HepG2 (cell line): ENCODE measurements at regions not wholly inside any gene's neighbourhood (a gene's known extent, or its start where the extent isn't known, plus 50 kb on each side); places are given as distances from the start of the nearest gene placed in this dataset.

ENCODE experiments used
- AFF4 ChIP-seq: sonication (generic); formaldehyde crosslinking; IDR thresholded peaks from 2 replicates; pipeline ENCODE4 v1.4.0; 2020; ENCODE audit warnings: missing genetic modification reagents
- CREB1 ChIP-seq, 2 experiments: fragments of 450-650 bp in 1 of 2; IDR thresholded peaks; 2 replicates each; pipeline ENCODE4 v1.6.1; 2016 to 2017; ENCODE audit warnings: control low read depth in 1 of 2, mild to moderate bottlenecking in 1 of 2, missing compliant biosample characterization in 1 of 2, missing genetic modification characterization in 1 of 2
- E2F5 ChIP-seq: sonication (generic); formaldehyde crosslinking; conservative IDR thresholded peaks from 2 replicates; pipeline ENCODE4 v1.4.0; 2020; ENCODE audit warnings: missing genetic modification reagents
- POLR2A ChIP-seq, 2 experiments: IDR thresholded peaks; 2 replicates each; pipeline ENCODE4 v1.6.1; 2011; ENCODE audit warnings: low read depth in 2 of 2, low read length in 2 of 2, mild to moderate bottlenecking in 1 of 2, moderate library complexity in 1 of 2; ENCODE audit not compliant: insufficient read depth in 1 of 2
- POLR2AphosphoS5 ChIP-seq: IDR thresholded peaks from 2 replicates; pipeline ENCODE4 v1.6.1; 2012; ENCODE audit warnings: low read depth, low read length
- RAD51 ChIP-seq: fragments of 450-650 bp; IDR thresholded peaks from 2 replicates; pipeline ENCODE4 v1.6.1; 2016; ENCODE audit warnings: borderline replicate concordance
- TERF1 ChIP-seq: sonication (generic); formaldehyde crosslinking; IDR thresholded peaks from 2 replicates; pipeline ENCODE4 v1.8.0; 2022; ENCODE audit warnings: mild to moderate bottlenecking, missing genetic modification reagents, moderate library complexity
- ZBTB43 ChIP-seq: sonication (generic); formaldehyde crosslinking; conservative IDR thresholded peaks from 2 replicates; pipeline ENCODE4 v1.4.0; 2020; ENCODE audit warnings: missing genetic modification reagents
- ZNF781 ChIP-seq: sonication (generic); formaldehyde crosslinking; IDR thresholded peaks from 2 replicates; pipeline ENCODE4 v1.5.1; 2020; ENCODE audit warnings: borderline replicate concordance, mild to moderate bottlenecking, missing genetic modification reagents; ENCODE audit errors: not compliant biosample characterization
- ZNF816 ChIP-seq: sonication (generic); formaldehyde crosslinking; IDR thresholded peaks from 2 replicates; pipeline ENCODE4 v1.8.0; 2022; ENCODE audit warnings: missing genetic modification reagents, mild to moderate bottlenecking, borderline replicate concordance
- TF ChIP-seq, protein P1 (sequence below): sonication (generic); formaldehyde crosslinking; IDR thresholded peaks from 2 replicates; pipeline ENCODE4 v1.5.0; 2020; ENCODE audit warnings: mild to moderate bottlenecking, missing genetic modification reagents, moderate library complexity

DNA sequence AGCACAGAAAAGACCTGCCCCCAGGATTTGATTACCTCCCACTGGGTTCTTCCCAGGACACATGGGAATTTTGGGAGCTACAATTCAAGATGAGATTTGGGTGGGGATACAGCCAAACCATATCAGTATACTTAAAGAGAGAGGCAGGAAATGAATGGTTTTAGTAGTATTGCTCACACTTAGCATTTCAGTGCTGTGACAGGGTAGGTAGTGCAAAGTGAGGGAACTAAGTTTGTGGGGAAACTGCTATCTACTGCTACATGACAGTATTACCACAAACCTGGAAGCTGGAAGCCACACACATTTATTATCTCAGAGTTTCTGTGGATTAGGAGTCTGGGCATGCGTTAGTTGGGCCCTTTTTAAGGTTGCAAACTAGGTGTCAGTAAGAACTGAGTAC is 450.7 kb downstream of the LPIN1 start:
- TF ChIP-seq CREB1 (IDR thresholded peaks at IDR 0.05) = no peak
- no peak for TF ChIP-seq CREB1 (CRISPR knock-in tag; IDR thresholded peaks at IDR 0.05)
- no peak for TF ChIP-seq ZNF781
- no peak for TF ChIP-seq AFF4 (CRISPR knock-in tag)
- TF ChIP-seq E2F5 (CRISPR knock-in tag) = no peak
- no peak for TF ChIP-seq POLR2A (IDR thresholded peaks at IDR 0.05; ENCODE audit: insufficient read depth in 1 of 2, low read depth in 2 of 2, low read length in 2 of 2)
- TF ChIP-seq POLR2AphosphoS5 = no peak
- TF ChIP-seq ZNF816 (CRISPR knock-in tag) = no peak
- TF ChIP-seq, protein P1, sequence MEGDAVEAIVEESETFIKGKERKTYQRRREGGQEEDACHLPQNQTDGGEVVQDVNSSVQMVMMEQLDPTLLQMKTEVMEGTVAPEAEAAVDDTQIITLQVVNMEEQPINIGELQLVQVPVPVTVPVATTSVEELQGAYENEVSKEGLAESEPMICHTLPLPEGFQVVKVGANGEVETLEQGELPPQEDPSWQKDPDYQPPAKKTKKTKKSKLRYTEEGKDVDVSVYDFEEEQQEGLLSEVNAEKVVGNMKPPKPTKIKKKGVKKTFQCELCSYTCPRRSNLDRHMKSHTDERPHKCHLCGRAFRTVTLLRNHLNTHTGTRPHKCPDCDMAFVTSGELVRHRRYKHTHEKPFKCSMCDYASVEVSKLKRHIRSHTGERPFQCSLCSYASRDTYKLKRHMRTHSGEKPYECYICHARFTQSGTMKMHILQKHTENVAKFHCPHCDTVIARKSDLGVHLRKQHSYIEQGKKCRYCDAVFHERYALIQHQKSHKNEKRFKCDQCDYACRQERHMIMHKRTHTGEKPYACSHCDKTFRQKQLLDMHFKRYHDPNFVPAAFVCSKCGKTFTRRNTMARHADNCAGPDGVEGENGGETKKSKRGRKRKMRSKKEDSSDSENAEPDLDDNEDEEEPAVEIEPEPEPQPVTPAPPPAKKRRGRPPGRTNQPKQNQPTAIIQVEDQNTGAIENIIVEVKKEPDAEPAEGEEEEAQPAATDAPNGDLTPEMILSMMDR (CRISPR knock-in tag) = no peak
- no peak for TF ChIP-seq ZBTB43
- no peak for TF ChIP-seq RAD51
- no peak for TF ChIP-seq TERF1 (CRISPR knock-in tag)
